GM21367 (cell line): ENCODE measurements at regions not wholly inside any gene's neighbourhood (a gene's known extent, or its start where the extent isn't known, plus 50 kb on each side); places are given as distances from the start of the nearest gene placed in this dataset.

ENCODE experiments used
- ATAC-seq: cut with Tn5 transposase; IDR thresholded peaks from one replicate; pipeline ENCODE4 v1.9.1; 2021; ENCODE audit not compliant: unreplicated experiment

DNA sequence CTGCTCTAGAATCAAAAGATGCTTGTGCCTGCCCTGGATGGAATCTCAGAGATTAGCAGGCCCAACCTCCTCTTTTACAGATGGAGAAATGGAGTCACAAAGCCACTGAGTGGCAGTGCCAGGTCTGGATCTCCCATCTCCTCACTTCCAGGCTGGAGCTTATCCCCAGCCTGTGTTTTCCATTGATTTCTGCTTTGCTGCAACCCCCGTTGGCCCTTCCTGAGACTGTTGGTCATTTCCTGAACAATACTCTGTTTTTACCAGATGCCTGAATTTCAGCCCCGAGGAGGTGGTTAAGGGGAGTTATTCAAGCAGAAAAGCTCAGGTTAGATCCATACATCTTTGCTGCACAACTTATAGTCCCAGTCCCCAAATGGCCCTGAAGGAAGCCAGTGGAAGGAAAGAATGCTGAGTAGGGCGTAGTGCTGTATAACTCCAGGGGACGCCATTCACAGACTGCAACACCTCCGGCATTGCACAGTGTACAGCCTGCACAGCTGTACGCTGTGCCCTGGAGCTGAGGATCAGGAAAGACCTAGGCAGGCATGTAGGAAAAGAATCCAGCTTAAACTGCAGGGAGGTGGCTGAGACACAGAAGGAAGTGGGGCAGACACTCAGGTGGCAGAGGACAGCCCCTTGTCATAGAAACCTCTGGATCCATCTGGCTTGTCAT, 77.5 kb downstream of the RPLP1 start:
- ATAC-seq = no peak

DNA sequence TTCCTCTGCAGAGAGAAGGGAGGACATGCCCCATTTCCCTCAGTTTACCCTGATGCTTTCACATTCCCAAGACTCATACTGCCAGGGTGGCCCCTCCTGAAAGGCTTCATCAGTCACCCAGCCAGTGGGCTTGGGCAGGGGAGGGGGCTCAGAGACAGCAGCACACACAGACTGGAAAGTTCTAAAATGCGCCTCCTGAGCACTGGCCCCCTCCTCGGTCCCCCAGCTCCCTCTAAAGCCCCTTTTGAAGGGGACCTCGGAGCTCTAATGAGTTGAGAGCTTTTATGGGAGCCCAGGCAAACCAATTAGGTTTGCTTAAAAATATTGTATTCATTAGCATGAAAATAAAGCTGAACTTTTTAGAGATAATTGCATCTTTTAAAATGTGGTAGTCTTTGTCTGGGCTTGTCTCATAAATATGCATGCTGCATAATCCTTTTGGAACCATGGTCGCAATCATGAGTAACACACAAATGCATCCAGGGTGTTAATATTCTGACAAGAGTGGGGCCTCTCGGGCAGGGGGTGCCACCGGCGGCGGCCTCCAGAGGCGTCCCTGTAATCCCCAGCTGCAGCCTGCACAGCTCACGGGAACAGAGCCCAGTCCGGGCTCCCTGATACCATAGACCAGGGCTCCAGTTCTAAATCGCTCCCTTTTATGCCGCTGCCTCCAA, 78.5 kb downstream of the RPLP1 start:
- no peak for ATAC-seq

- ATAC-seq = no peak
Observed at GRCh38 chr15:69531665-69532027, 79.0 kb downstream of the RPLP1 start.

GRCh38 chr15:69532066-69532465, 79.4 kb downstream of the RPLP1 start:
- ATAC-seq = no peak

GRCh38 chr15:69532856-69533255, 80.2 kb downstream of the RPLP1 start:
- ATAC-seq = no peak

GRCh38 chr15:69533522-69533921, 80.9 kb downstream of the RPLP1 start:
- ATAC-seq = no peak

GRCh38 chr15:69535101-69535638, 82.6 kb downstream of the RPLP1 start:
- ATAC-seq = no peak

DNA sequence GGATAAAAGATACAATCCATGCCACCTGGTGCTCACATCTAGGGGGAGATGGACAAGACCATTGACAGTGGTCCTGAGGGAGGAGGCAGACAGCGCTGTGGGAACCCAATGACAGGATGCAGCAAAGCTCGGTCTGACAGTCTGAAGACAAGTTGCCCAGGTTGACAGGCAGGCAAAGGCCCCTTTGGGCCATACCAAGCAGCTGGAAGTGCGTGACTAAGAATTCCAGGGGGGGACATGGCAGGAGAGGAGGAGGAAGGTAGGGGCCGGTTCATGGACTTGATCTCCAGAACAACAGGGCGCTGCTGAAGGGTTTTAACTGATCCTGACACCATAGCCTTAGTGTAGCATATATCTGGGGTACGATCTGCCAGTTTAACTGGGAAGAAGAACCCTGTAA, 83.4 kb downstream of the RPLP1 start:
- no peak for ATAC-seq

DNA sequence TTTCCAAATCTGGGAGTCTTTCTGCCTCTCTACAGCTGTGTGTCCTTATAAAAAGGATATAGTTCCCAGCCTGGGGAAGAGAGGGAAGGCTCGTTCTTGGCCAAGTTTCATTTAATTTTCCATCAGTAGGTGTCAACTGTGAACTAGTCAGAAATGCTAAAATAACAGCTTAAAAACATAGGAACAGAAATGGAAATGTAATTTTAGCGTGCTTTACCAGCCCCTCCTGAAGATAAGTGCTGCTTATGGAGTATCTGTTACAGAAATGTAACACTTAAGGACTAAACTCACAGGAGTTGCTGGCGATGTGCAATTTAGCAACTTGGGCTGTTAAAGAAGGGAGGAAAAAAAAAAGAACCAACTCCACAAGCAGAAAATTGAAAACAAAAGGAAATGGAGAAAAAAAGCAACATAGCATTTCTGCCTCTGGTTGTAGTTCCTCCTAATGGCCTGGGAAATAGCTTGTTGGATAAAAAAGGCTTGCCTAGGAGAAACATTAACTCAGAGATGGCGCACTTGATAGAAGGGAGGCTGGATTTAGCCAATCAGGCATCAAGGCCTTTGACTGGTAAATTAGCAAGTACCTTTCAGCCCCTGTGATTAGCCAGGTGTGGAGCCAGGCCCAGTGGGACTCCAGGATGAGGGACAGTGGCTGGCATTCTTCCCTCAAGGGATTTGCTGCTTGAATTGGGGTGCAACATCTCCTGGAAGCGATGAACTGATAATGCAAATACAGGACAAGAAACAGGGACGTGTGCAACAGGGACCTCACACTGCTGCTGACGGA, 84.3 kb downstream of the RPLP1 start:
- no peak for ATAC-seq

GRCh38 chr15:69537901-69538300, 85.3 kb downstream of the RPLP1 start:
- ATAC-seq = no peak

DNA sequence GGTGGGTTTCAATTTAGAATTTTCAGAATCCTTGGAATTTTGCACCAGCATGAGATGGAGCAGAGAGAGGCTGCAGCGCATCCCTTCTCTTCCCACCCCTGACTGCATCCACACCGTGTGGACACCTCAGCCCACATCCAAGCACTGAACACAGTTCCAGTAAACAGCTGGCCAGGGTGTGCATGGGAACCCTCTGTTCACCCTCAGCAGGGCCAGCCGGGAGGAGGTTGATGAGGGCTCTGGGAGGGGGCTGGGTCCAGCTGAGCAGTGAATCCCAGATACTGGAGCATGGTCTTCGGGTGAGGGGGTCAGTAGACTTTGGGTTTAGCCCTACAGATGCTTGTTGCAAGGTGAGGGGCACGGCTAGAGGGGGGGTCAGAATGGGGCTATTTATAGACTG, 85.8 kb downstream of the RPLP1 start:
- no peak for ATAC-seq

DNA sequence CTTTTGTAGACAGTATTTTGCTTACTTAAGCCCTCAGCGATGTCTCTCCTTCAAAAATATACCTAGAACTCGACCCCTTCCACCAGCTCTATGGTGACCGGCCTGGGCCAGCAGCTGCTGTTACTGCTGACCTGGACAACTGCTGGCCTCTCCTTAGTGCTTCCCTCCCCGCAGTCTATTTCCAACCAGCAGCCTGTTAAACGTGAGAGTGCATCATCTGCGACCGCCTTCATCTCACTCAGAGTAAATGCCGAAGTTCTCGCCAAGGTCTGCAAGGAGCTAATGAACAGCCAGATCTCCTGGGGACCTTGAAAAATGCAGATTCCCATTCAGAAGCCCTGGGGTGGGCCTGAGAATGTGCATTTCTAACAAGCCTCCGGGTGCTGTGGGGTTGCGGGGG, 86.7 kb downstream of the RPLP1 start:
- ATAC-seq = no peak

DNA sequence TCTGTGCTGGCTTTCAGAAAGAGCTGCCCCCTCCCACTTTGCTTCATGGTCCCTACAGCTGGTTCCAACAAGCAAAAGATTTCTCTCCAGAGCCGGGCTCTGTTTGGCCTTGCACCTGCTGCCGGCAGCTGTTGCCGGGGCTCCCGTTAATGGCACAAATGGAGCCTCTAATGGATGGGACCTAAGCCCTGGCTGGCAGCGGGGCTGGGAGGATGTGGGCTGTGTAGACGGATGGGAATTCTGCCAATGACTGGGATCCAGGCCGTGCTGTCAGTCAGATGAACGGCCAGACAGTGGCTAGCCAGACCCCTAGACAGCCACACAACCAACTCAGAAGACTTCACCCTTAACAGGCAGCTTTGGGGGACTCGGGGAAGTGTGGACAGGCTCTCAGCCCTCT, 88.0 kb downstream of the RPLP1 start:
- no peak for ATAC-seq

- ATAC-seq = no peak
Observed at GRCh38 chr15:69542028-69542427, 89.4 kb downstream of the RPLP1 start.

DNA sequence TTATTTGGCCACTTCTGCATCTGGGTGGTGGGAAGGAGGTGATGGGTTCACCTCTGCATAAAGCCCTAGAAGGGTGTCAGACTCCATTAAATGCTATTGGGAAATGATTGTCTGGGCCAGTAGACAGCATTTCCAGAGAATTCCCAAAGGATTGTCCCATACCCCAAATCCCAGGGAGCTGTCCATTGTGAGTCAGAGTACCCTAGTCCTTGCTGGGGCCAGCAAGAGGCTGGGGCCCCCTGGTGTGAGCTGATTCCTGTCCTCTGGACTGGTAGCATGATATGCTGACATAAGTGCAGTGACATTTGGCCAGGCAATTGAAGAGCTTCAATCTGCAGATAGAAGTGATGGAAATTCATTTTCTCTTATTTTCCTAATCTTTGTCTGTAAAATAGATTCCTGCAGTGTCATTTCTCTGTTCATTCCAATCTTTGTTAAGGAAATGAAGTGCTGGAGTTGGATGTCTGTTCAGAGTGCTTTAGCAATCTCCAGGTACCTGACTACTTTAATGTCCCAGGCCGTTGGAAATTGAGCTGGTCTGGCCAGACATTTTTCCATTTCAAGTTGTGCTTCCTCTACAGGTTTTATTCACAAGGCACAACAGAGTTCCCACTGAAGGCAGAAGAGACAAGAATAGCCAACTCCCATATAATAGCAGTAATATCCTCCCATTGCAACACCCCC, 91.2 kb downstream of the RPLP1 start:
- ATAC-seq = no peak

- no peak for ATAC-seq
Observed at GRCh38 chr15:69544365-69545113, 91.9 kb downstream of the RPLP1 start.

DNA sequence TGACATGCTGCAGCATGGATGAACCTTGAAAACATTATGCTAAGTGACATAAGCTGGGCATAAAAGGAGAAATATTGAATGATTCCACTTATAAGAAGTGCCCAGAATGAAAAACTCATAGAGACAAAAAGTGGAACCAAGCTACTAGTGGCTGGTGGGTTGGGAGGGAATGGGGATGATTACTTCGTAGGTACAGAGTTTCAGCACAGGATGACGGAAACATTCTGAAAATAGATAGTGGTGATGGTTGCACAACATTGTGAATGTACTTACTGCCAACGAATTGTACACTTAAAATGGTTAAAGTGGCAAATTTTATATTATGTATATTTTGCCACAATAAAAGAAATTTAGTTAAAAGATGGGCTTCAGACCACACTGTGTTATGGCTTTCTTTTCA, 93.6 kb downstream of the RPLP1 start:
- no peak for ATAC-seq

GRCh38 chr15:69548395-69549180, 96.0 kb downstream of the RPLP1 start:
- ATAC-seq = no peak

GRCh38 chr15:69551391-69552056, 98.9 kb downstream of the RPLP1 start:
- ATAC-seq = no peak
